Ascending aorta (tissue), 2 donors: ENCODE measurements at regions not wholly inside any gene's neighbourhood (a gene's known extent, or its start where the extent isn't known, plus 50 kb on each side); places are given as distances from the start of the nearest gene placed in this dataset.

Experiments used
- DNase-seq, 2 donors: peaks; one replicate each; pipeline ENCODE4 v3.0.0-alpha.2; 2019; ENCODE audit warnings: low spot score in 2 of 2
- H3K27ac ChIP-seq, 2 donors: fragments of 200-600 bp; sonication (generic); one replicate each; pipeline ENCODE4 v1.5.1; 2016 to 2017; ENCODE audit warnings: mild to moderate bottlenecking in 1 of 2
- H3K27me3 ChIP-seq: fragments of 200-600 bp; sonication (generic); one replicate; pipeline ENCODE4 v1.5.1; 2017
- H3K36me3 ChIP-seq, 2 donors: fragments of 200-600 bp; sonication (generic); one replicate each; pipeline ENCODE4 v1.5.1; 2016
- H3K4me1 ChIP-seq, 2 donors: fragments of 200-600 bp; sonication (generic); one replicate each; pipeline ENCODE4 v1.5.1; 2016 to 2017; ENCODE audit warnings: mild to moderate bottlenecking in 1 of 2
- H3K4me3 ChIP-seq, 2 donors: fragments of 200-600 bp; sonication (generic); one replicate each; pipeline ENCODE4 v1.5.1; 2016 to 2017; ENCODE audit warnings: mild to moderate bottlenecking in 1 of 2
- H3K9me3 ChIP-seq, 2 donors: fragments of 200-600 bp; sonication (generic); one replicate each; pipeline ENCODE4 v1.5.1; 2016
- intact Hi-C: fragments of 100-400 bp; cut with DNase I; formaldehyde crosslinking; loops from one replicate; pipeline ENCODE4 v1.15.1; 2023
- TF ChIP-seq, protein P1 (sequence below), 3 experiments: fragments of 200-600 bp in 2 of 3; fragments of 450-650 bp in 1 of 3; sonication (generic) in 2 of 3; IDR thresholded peaks; one replicate each; pipeline ENCODE4 v1.5.1; 2016 to 2019; ENCODE audit warnings: antibody characterized with exemption in 3 of 3, mild to moderate bottlenecking in 1 of 3, moderate library complexity in 1 of 3

- no peaks in the 10 kb centered on the region for H3K9me3 ChIP-seq
- H3K4me3 ChIP-seq = no peak overlapping the region
- no peaks in the 10 kb centered on the region for H3K27me3 ChIP-seq
- no peak overlapping the region for H3K27ac ChIP-seq
- TF ChIP-seq, protein P1, sequence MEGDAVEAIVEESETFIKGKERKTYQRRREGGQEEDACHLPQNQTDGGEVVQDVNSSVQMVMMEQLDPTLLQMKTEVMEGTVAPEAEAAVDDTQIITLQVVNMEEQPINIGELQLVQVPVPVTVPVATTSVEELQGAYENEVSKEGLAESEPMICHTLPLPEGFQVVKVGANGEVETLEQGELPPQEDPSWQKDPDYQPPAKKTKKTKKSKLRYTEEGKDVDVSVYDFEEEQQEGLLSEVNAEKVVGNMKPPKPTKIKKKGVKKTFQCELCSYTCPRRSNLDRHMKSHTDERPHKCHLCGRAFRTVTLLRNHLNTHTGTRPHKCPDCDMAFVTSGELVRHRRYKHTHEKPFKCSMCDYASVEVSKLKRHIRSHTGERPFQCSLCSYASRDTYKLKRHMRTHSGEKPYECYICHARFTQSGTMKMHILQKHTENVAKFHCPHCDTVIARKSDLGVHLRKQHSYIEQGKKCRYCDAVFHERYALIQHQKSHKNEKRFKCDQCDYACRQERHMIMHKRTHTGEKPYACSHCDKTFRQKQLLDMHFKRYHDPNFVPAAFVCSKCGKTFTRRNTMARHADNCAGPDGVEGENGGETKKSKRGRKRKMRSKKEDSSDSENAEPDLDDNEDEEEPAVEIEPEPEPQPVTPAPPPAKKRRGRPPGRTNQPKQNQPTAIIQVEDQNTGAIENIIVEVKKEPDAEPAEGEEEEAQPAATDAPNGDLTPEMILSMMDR (IDR thresholded peaks at IDR 0.05) = no peak
- intact Hi-C loops = no loop called here
- no peak for DNase-seq
- no peaks in the 10 kb centered on the region for H3K36me3 ChIP-seq
- H3K4me1 ChIP-seq = no peaks in the 10 kb centered on the region
These were observed 49.6 kb upstream of the CD93 start for GRCh38 chr20:23135449-23136420.
